ENCODE measurements at regions not wholly inside any gene's neighbourhood (a gene's known extent, or its start where the extent isn't known, plus 50 kb on each side); places are given as distances from the start of the nearest gene placed in this dataset.

DNA sequence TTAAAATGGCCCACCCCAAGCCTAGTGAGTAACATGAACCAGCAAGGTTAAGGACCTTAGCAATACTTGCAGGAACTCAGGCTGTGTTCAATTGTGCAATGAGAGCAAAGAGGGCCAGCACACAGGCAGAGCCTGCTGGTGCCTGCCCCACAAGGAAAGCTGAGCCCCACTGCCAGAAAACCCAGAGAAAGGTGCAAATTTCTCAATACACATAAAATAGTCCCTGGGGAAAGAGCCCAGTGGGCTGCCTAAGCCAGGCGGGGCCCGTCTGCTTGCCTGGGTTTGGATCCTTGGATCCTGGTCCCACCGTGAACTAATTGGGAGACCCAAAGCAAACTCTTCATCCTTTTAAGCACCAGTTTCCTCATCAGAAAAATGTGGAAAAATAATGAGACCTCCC lies 128.5 kb upstream of the CACNA1E start:
- Histone ChIP-seq H3K36me3 (ENCODE audit: control insufficient read depth, insufficient read depth, low read length) (no peaks in the 10 kb centered on the region), H3K27ac (ENCODE audit: low read depth, low read length) (no peak overlapping the region), H3K4me1 (ENCODE audit: control insufficient read depth, insufficient read depth, low read length) (0 out of 2 replicates have a peak, but pooled peaks cover 3% of the 10 kb centered on the region), H3K9ac (ENCODE audit: low read depth, low read length) (no peak overlapping the region), H3K27me3 (ENCODE audit: control insufficient read depth, insufficient read depth, low read length) (no peaks in the 10 kb centered on the region), H3K9me3 (ENCODE audit: control insufficient read depth, insufficient read depth, low read length) (no peaks in the 10 kb centered on the region), H3K4me3 (ENCODE audit: low read depth, low read length) (no peak overlapping the region)

DNA sequence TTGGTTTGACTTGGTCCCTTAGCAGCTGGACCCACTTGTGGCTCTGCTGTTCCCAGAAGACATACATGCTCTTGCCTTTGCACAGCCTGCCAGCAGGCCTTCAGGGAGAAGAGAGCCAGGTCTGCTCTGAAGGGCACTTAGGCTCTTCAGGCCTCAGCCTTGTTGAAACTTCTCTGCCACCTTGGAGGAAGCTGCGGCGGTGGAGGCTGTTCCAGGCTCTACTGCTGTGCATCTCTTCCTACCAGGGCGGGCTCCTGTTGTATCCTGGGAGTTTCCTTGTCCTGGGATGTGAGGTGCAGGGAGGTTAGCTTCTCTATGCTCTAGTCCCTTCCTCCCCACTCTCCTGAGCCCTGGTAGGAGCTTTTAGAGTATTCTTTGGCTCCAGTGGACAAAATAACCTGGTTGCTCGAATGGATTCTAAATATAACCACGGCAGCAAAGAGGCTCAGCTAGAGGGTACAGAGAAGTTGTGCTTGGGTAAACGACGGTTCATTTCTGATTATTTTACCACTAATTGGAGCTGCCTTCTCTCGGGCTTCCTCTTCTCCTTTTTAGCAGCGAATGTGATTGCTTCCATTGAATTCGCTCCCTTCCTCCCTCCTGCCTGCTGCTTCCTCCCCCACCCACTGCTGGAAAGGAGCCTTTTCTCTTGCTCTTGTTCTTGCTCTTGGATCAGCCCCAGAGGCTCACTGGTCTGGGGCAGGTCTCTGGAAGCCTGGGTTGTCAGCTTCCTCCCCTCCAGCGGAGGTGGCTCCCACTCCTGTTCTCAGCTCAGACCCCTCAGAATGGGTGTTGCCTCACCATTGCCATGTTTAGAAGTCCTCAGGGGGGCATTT lies 126.6 kb upstream of the CACNA1E start:
- no peaks in the 10 kb centered on the region for H3K36me3 ChIP-seq (ENCODE audit: control insufficient read depth, insufficient read depth, low read length)
- H3K27ac ChIP-seq (ENCODE audit: low read depth, low read length): no peak overlapping the region
- H3K27me3 ChIP-seq (ENCODE audit: control insufficient read depth, insufficient read depth, low read length): no peaks in the 10 kb centered on the region
- no peaks in the 10 kb centered on the region for H3K9me3 ChIP-seq (ENCODE audit: control insufficient read depth, insufficient read depth, low read length)
- H3K9ac ChIP-seq (ENCODE audit: low read depth, low read length): no peak overlapping the region
- H3K4me1 ChIP-seq (ENCODE audit: control insufficient read depth, insufficient read depth, low read length): 0 out of 2 replicates have a peak, but pooled peaks cover 3% of the 10 kb centered on the region
- no peak overlapping the region for H3K4me3 ChIP-seq (ENCODE audit: low read depth, low read length)

DNA sequence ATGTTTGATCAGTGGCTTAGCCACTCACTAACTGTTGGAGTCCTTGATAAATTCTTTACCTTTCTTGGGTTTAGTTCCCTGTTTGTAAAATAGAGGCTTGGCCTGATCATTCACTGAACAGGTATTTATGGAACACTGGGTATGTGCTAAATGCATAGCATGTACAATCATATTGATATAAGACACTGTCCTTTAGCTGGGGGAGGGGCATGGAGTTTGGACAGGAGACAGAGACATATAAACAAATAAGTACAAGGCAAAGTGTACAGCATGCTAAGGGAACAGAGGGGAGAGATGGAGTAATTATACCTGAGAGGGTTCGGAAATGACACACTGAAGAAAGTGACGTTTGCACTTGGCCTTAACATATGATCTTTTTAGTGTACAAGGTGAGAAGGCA lies 124.3 kb upstream of the CACNA1E start:
- Histone ChIP-seq H3K36me3 (ENCODE audit: control insufficient read depth, insufficient read depth, low read length) (no peaks in the 10 kb centered on the region), H3K9me3 (ENCODE audit: control insufficient read depth, insufficient read depth, low read length) (no peaks in the 10 kb centered on the region), H3K4me3 (ENCODE audit: low read depth, low read length) (no peak overlapping the region), H3K4me1 (ENCODE audit: control insufficient read depth, insufficient read depth, low read length) (0 out of 2 replicates have a peak, but pooled peaks cover 3% of the 10 kb centered on the region), H3K27ac (ENCODE audit: low read depth, low read length) (no peak overlapping the region), H3K9ac (ENCODE audit: low read depth, low read length) (no peak overlapping the region), H3K27me3 (ENCODE audit: control insufficient read depth, insufficient read depth, low read length) (no peaks in the 10 kb centered on the region)

DNA sequence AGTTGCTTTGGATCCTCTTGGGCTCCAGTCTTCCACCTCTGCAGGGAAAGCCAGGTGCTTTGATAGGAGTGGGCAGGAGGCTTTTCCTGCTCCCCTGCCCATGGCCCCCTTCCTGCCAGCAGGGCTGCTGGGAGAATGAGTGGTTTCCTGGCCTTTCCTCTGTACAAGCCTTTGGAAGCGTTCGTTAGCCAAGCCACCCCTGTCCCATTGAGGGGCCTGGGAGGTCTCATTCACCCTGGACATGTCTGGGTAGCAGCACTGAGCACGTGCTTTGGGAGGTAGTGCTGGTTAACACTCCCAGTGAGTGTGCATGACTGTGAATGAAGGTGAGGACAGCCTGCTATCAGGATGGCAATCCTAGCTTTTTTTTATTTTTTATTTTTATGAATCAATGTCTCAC lies 118.5 kb upstream of the CACNA1E start:
- H3K4me3 ChIP-seq (ENCODE audit: low read depth, low read length): no peak overlapping the region
- H3K9me3 ChIP-seq (ENCODE audit: control insufficient read depth, insufficient read depth, low read length): no peaks in the 10 kb centered on the region
- no peaks in the 10 kb centered on the region for H3K4me1 ChIP-seq (ENCODE audit: control insufficient read depth, insufficient read depth, low read length)
- H3K36me3 ChIP-seq (ENCODE audit: control insufficient read depth, insufficient read depth, low read length): no peaks in the 10 kb centered on the region
- no peak overlapping the region for H3K9ac ChIP-seq (ENCODE audit: low read depth, low read length)
- no peak overlapping the region for H3K27ac ChIP-seq (ENCODE audit: low read depth, low read length)
- no peaks in the 10 kb centered on the region for H3K27me3 ChIP-seq (ENCODE audit: control insufficient read depth, insufficient read depth, low read length)

DNA sequence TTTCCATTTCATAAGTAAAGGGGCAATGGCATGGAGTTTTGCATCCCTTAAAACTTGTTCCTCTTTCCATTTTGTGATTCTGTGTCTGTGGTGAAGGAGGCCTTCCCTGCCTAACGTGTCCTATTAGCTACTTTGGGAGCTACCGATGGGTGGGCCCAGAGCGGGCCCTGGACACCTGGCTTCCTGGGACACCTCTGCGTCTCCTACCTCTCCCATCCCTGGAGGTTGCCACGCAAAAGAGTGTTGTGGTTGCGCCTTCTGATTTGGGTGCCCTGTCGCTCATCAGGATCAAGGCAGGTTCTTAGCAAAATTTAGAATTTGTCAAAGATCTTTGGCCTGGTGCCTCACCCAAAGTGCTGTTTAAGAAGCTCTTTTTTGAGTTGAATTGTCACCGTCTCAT lies 116.4 kb upstream of the CACNA1E start:
- H3K9ac ChIP-seq (ENCODE audit: low read depth, low read length): no peak overlapping the region
- no peaks in the 10 kb centered on the region for H3K36me3 ChIP-seq (ENCODE audit: control insufficient read depth, insufficient read depth, low read length)
- H3K4me3 ChIP-seq (ENCODE audit: low read depth, low read length): no peak overlapping the region

DNA sequence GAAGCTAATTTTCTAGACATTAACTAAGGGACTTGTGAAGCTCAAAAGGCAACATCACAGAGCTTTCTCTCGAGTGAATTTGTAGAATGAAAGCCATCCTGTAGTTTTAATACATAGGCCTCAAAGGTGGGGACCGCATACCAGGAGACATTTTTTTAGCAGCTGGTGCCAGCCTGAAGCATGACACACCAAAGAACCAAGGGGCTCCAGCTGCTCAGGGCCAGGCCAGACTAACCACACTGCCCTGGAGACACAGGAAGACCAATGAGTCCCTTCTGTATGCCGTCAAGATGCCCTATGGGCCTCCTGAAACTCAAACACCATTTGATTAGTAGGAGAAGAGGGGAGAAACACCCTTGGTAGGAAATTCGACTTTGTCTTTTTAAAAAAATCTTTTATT lies 113.9 kb upstream of the CACNA1E start:
- H3K9ac ChIP-seq (ENCODE audit: low read depth, low read length): no peak overlapping the region
- peaks cover 4% of the 10 kb centered on the region; the same call in 1 of the 2 replicates for H3K9me3 ChIP-seq (ENCODE audit: control insufficient read depth, insufficient read depth, low read length)
- H3K27ac ChIP-seq (ENCODE audit: low read depth, low read length): no peak overlapping the region
- no peaks in the 10 kb centered on the region for H3K27me3 ChIP-seq (ENCODE audit: control insufficient read depth, insufficient read depth, low read length)
- no peak overlapping the region for H3K4me3 ChIP-seq (ENCODE audit: low read depth, low read length)
- H3K36me3 ChIP-seq (ENCODE audit: control insufficient read depth, insufficient read depth, low read length): no peaks in the 10 kb centered on the region
- H3K4me1 ChIP-seq (ENCODE audit: control insufficient read depth, insufficient read depth, low read length): no peaks in the 10 kb centered on the region

More for the DNA sequence above, 116.4 kb upstream of the CACNA1E start:
- Histone ChIP-seq H3K27ac (ENCODE audit: low read depth, low read length) (no peak overlapping the region), H3K27me3 (ENCODE audit: control insufficient read depth, insufficient read depth, low read length) (no peaks in the 10 kb centered on the region), H3K4me1 (ENCODE audit: control insufficient read depth, insufficient read depth, low read length) (no peaks in the 10 kb centered on the region), H3K9me3 (ENCODE audit: control insufficient read depth, insufficient read depth, low read length) (no peaks in the 10 kb centered on the region)

DNA sequence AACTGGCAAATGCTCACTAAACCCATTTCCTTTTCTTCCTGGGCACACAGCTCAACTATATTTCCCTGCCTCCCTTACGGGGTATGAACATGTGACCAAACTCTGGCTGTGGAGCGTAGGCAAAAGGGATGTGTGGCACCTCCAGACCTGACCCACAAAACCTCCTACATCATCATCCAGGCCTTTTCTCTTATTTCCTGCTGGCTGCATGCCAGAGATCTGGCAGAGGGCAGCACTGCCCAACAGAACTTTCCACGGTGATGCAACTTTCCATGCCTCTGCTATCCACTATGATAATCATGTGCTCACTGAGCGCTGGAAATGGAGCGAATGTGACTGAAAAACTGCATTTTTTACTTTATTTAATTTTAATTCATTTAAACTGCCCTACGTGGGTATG lies 99.6 kb upstream of the CACNA1E start:
- no peaks in the 10 kb centered on the region for H3K4me1 ChIP-seq (ENCODE audit: control insufficient read depth, insufficient read depth, low read length)
- H3K27ac ChIP-seq (ENCODE audit: low read depth, low read length): no peak overlapping the region
- H3K4me3 ChIP-seq (ENCODE audit: low read depth, low read length): no peak overlapping the region
- no peaks in the 10 kb centered on the region for H3K27me3 ChIP-seq (ENCODE audit: control insufficient read depth, insufficient read depth, low read length)
- no peaks in the 10 kb centered on the region for H3K36me3 ChIP-seq (ENCODE audit: control insufficient read depth, insufficient read depth, low read length)
- H3K9ac ChIP-seq (ENCODE audit: low read depth, low read length): no peak overlapping the region
- H3K9me3 ChIP-seq (ENCODE audit: control insufficient read depth, insufficient read depth, low read length): no peaks in the 10 kb centered on the region

DNA sequence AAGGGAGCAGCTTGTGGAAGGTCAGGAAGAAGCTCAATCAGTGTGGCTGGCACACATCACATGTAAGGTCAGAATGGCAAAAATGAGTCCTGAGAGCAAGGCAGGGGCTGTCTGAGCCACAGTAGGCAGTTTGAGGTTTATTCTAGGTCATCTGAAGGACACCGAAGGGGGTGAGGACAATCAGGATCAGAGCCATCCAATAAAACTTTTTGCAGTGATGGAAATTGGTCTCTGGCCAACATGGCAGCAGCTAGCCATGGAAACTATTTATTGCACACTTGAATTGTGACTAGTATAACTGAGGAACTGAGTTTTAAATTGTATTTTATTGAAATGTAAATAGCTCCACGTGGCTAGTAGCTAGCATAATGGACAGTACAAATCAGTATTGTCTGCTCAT lies 97.0 kb upstream of the CACNA1E start:
- Histone ChIP-seq H3K27me3 (ENCODE audit: control insufficient read depth, insufficient read depth, low read length) (no peaks in the 10 kb centered on the region), H3K4me3 (ENCODE audit: low read depth, low read length) (no peak overlapping the region), H3K36me3 (ENCODE audit: control insufficient read depth, insufficient read depth, low read length) (no peaks in the 10 kb centered on the region), H3K9me3 (ENCODE audit: control insufficient read depth, insufficient read depth, low read length) (no peaks in the 10 kb centered on the region), H3K4me1 (ENCODE audit: control insufficient read depth, insufficient read depth, low read length) (no peaks in the 10 kb centered on the region), H3K9ac (ENCODE audit: low read depth, low read length) (no peak overlapping the region), H3K27ac (ENCODE audit: low read depth, low read length) (no peak overlapping the region)

DNA sequence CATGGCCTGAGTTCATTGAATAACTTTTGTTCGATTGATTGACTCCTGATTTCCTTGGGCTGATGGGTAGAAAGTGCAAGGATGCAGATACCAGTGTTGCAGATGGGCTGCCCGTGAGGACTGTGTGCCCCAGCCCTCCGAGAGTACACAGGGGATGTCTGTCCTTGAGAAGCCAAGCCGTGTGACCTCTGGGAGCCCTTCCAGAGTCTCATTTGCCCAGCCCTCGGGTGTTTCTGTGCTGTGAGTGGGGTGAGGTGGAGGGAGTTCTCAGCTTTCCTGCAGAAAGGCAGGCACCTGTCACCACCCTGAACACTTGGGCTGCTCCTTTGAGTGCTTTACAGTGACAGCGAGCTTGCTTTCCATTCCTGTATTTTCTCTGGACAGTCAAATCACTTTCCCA lies 96.4 kb upstream of the CACNA1E start:
- Histone ChIP-seq H3K27me3 (ENCODE audit: control insufficient read depth, insufficient read depth, low read length) (no peaks in the 10 kb centered on the region), H3K9me3 (ENCODE audit: control insufficient read depth, insufficient read depth, low read length) (no peaks in the 10 kb centered on the region), H3K4me3 (ENCODE audit: low read depth, low read length) (no peak overlapping the region), H3K9ac (ENCODE audit: low read depth, low read length) (no peak overlapping the region), H3K36me3 (ENCODE audit: control insufficient read depth, insufficient read depth, low read length) (no peaks in the 10 kb centered on the region), H3K4me1 (ENCODE audit: control insufficient read depth, insufficient read depth, low read length) (no peaks in the 10 kb centered on the region), H3K27ac (ENCODE audit: low read depth, low read length) (no peak overlapping the region)

DNA sequence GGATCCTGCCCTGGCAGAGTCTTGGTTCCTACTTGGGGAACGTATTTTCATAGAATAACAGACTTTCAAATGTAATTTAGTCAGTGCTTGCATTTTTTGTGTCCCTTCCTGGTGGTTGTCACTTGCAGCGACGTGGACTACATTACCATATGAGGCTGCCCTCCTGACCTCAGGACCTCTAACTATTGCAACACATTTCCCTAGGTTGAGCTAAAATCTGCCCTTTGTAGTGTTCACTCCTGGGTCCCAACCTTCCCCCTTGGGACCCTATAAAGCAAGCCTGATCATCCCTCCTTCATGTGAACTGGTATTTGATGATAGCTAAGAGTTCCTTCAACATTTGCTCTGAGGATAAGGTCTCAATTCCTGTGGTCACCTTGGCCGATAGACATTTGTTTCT lies 95.6 kb upstream of the CACNA1E start:
- no peak overlapping the region for H3K27ac ChIP-seq (ENCODE audit: low read depth, low read length)
- H3K27me3 ChIP-seq (ENCODE audit: control insufficient read depth, insufficient read depth, low read length): no peaks in the 10 kb centered on the region
- H3K4me1 ChIP-seq (ENCODE audit: control insufficient read depth, insufficient read depth, low read length): no peaks in the 10 kb centered on the region
- no peak overlapping the region for H3K4me3 ChIP-seq (ENCODE audit: low read depth, low read length)
- H3K9ac ChIP-seq (ENCODE audit: low read depth, low read length): no peak overlapping the region
- no peaks in the 10 kb centered on the region for H3K9me3 ChIP-seq (ENCODE audit: control insufficient read depth, insufficient read depth, low read length)
- no peaks in the 10 kb centered on the region for H3K36me3 ChIP-seq (ENCODE audit: control insufficient read depth, insufficient read depth, low read length)

DNA sequence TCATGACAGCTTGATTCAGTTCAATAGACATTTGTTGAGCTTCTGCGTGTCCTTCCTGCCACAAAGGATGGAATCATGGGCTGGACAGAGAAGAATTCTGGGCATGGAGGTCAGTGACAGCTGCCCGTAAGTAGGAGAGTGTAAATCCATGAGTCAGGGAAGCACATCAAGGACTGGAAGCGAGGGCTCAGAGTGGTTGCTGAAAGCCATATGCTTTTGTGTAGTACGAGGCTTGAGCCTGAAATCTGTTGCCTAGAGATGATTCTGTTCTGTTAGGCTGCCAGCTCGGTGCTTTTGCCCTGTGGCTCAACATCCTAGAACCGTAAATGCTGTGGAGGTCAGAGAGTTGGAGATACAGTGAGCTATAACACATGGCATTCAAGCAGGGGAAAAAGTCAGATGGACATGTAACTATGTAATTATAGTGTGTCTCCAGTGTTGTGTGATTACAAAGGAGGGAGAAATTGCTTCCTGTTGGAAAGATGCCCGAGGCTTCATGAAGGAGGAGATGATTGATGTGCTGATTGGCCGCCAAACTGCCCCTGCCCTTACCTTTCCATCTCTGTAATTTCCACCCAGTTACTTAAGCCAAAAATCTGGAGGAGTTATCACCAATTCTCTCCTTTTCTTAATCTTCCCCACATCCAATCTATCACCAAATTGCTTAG lies 92.8 kb upstream of the CACNA1E start:
- H3K27ac ChIP-seq (ENCODE audit: low read depth, low read length): no peak overlapping the region
- no peaks in the 10 kb centered on the region for H3K4me1 ChIP-seq (ENCODE audit: control insufficient read depth, insufficient read depth, low read length)
- H3K27me3 ChIP-seq (ENCODE audit: control insufficient read depth, insufficient read depth, low read length): no peaks in the 10 kb centered on the region
- H3K4me3 ChIP-seq (ENCODE audit: low read depth, low read length): no peak overlapping the region
- H3K9ac ChIP-seq (ENCODE audit: low read depth, low read length): no peak overlapping the region
- H3K36me3 ChIP-seq (ENCODE audit: control insufficient read depth, insufficient read depth, low read length): no peaks in the 10 kb centered on the region
- no peaks in the 10 kb centered on the region for H3K9me3 ChIP-seq (ENCODE audit: control insufficient read depth, insufficient read depth, low read length)

Measured in HUES48 (cell line).